MM.1S (cell line): ENCODE measurements at regions not wholly inside any gene's neighbourhood (a gene's known extent, or its start where the extent isn't known, plus 50 kb on each side); places are given as distances from the start of the nearest gene placed in this dataset.

Experiments
- CTCF ChIP-seq: fragments of 300-600 bp; sonication (generic); IDR thresholded peaks from 2 replicates; pipeline ENCODE4 v1.5.1; 2016; ENCODE audit warnings: antibody characterized with exemption, low read length, mixed read lengths
- EZH2 ChIP-seq: fragments of 300-600 bp; sonication (generic); optimal IDR thresholded peaks from 2 replicates; pipeline ENCODE3; 2017; ENCODE audit warnings: low read depth, mild to moderate bottlenecking, antibody characterized with exemption, low read length, mixed read lengths
- EZH2phosphoT487 ChIP-seq: fragments of 300-600 bp; sonication (generic); IDR thresholded peaks from 2 replicates; pipeline ENCODE4 v1.6.1; 2018; ENCODE audit warnings: antibody characterized with exemption, low read length

GRCh38 chr2:220876080-220876824 is 695.9 kb downstream of the EPHA4 start:
- no peak for TF ChIP-seq CTCF
- TF ChIP-seq EZH2phosphoT487: no peak
- TF ChIP-seq EZH2: no peak
